MG63 (cell line): ENCODE measurements at regions not wholly inside any gene's neighbourhood (a gene's known extent, or its start where the extent isn't known, plus 50 kb on each side); places are given as distances from the start of the nearest gene placed in this dataset.
"Not testable (repeated sequence)": the region's sequence is repeated elsewhere in the genome, so short reads cannot be mapped to it uniquely, and the experiment has no call there.

Source experiments
- DNase-seq: peaks from one replicate; pipeline ENCODE4 v3.0.0-alpha.2; 2020
- H3K27me3 ChIP-seq: fragments of 250-450 bp; sonication (Bioruptor Pico); 2 replicates; pipeline ENCODE4 v1.5.1; 2020; ENCODE audit warnings: mild to moderate bottlenecking, moderate library complexity
- H3K36me3 ChIP-seq: fragments of 250-450 bp; sonication (Bioruptor Pico); 2 replicates; pipeline ENCODE4 v1.5.1; 2020; ENCODE audit warnings: mild to moderate bottlenecking, moderate library complexity
- H3K4me3 ChIP-seq: fragments of 250-450 bp; sonication (Bioruptor Pico); 2 replicates; pipeline ENCODE4 v1.5.1; 2020; ENCODE audit warnings: mild to moderate bottlenecking, moderate library complexity
- H3K9me3 ChIP-seq: fragments of 250-450 bp; sonication (Bioruptor Pico); 2 replicates; pipeline ENCODE4 v1.5.1; 2020; ENCODE audit warnings: mild to moderate bottlenecking, moderate library complexity

- Histone ChIP-seq H3K9me3 (peaks cover 14% of the 10 kb centered on the region), H3K36me3 (no peaks in the 10 kb centered on the region), H3K4me3 (no peak overlapping the region), H3K27me3 (no peaks in the 10 kb centered on the region)
- DNase-seq, result no peak
Measured at GRCh38 chr4:188915175-188915574, 775.9 kb downstream of the TRIML1 start.

- Histone ChIP-seq H3K36me3 (no peaks in the 10 kb centered on the region), H3K4me3 (no peak overlapping the region), H3K27me3 (no peaks in the 10 kb centered on the region), H3K9me3 (peaks cover 15% of the 10 kb centered on the region)
- peak; percentile 56 for DNase-seq
Measured at GRCh38 chr4:188918787-188919186, 779.5 kb downstream of the TRIML1 start.

DNA sequence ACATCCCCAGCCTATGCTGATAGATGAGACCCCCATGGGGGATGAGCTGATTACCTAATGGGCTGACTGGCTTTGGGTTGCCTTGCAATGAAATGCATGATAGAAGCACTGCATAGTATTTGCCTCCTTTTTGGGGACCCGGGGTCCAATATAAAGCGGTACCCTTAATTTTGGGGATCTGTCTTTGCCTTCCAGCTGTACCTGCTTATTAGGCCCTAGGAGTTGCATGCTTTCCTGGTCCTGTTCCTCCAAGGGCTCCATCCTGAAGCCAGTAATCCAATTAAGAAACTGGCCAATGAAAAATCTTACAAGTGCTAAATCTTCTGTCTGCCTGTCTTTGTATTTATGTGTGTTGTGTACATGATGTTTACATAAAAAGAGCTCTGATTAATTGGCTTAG is 791.6 kb downstream of the TRIML1 start:
- H3K36me3 ChIP-seq, result no peaks in the 10 kb centered on the region
- DNase-seq, result no peak
- H3K9me3 ChIP-seq, result peaks cover 11% of the 10 kb centered on the region
- no peak overlapping the region for H3K4me3 ChIP-seq
- no peaks in the 10 kb centered on the region for H3K27me3 ChIP-seq

DNA sequence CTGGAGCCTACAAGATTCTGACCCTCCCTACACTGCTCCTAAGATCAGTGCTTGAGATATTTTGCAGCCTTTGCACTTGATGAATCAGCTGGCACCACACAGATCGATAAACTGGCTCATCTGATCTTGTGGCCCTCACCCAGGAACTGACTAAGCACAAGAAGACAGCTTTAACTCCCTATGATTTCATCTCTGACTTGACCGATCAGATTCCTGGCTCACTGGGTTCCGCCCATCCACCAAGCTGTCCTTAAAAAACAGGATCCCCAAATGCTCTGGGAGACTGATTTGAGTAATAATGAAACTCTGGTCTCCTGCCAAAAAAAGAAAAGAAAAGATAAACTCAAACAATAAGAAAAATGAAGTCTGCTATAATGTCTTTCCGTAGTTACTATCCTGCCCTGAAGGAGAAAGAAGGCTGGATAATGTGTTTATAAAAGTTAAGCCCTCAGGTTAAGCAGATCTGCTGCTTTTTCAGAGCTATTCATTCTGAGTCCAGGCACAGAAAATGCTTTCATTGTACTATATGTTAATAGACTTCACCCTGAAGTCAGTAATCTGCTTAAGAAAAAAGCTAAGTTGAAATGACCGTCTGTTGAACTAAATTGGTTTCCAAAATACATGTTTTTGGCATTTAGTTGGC is 795.2 kb downstream of the TRIML1 start:
- Histone ChIP-seq H3K4me3 (no peak overlapping the region), H3K9me3 (peaks cover 11% of the 10 kb centered on the region), H3K27me3 (no peaks in the 10 kb centered on the region), H3K36me3 (no peaks in the 10 kb centered on the region)
- peak; percentile 94 for DNase-seq

DNA sequence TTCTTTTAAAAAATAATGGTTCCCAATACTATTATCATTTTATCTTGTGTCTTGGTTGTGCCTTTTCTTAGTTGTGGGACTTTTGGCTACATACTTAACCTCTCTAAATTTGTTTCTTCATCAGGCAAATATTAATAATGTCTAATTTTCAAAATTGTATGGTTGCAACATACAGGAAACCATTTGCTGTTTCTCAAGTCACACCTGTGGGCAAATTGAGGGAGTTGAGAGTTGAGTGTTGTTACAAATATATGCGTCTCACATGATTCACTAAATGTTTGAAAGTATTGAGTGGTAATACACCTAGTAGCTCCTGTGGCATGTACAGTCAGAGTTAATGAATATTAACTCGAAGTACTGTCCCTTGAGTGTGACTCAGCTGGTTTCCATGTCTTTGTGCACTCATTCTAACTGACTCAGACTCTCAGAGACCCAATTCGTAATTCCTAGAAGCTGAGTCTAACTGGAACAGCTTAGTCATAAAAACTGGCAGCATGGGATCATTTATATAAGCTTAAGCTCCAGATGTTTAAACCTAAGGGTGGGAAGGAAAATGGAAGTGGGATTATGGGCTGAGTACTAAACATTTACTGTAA is 802.4 kb downstream of the TRIML1 start:
- no peak overlapping the region for H3K4me3 ChIP-seq
- no peaks in the 10 kb centered on the region for H3K36me3 ChIP-seq
- DNase-seq, result peak; percentile 75
- H3K27me3 ChIP-seq, result no peaks in the 10 kb centered on the region
- H3K9me3 ChIP-seq, result no peaks in the 10 kb centered on the region; the same call in 1 of the 2 replicates

- Histone ChIP-seq H3K9me3 (no peaks in the 10 kb centered on the region; the same call in 1 of the 2 replicates), H3K27me3 (no peaks in the 10 kb centered on the region), H3K36me3 (no peaks in the 10 kb centered on the region), H3K4me3 (no peak overlapping the region)
- no peak for DNase-seq
Measured at GRCh38 chr4:188942606-188943005, 803.4 kb downstream of the TRIML1 start.

DNA sequence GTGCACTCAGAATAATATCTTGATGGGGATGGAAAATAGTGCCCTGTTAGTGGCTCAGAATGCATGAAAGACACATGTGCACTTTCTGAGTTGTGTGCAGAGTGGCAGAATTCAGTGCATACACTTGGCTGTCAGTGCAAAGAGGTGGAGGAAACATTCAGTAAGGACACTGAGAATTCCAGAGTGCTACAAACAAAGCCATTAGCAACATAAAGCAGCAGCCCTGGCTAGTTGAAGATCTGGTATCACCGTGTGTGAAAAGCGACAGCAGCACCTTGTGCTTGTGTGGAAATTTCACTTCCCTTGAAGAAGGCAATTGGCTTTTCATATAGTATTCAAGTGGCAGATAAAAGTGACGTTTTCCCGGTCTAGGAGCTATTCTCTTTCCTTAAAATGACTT is 810.4 kb downstream of the TRIML1 start:
- no peak for DNase-seq
- H3K36me3 ChIP-seq, result no peaks in the 10 kb centered on the region

GRCh38 chr4:188955066-188955465 is 815.8 kb downstream of the TRIML1 start:
- Histone ChIP-seq H3K36me3 (no peaks in the 10 kb centered on the region), H3K9me3 (no peaks in the 10 kb centered on the region; the same call in 1 of the 2 replicates), H3K4me3 (no peak overlapping the region), H3K27me3 (no peaks in the 10 kb centered on the region)
- DNase-seq, result no peak

More for the DNA sequence above, 810.4 kb downstream of the TRIML1 start:
- Histone ChIP-seq H3K27me3 (no peaks in the 10 kb centered on the region), H3K4me3 (no peak overlapping the region), H3K9me3 (no peaks in the 10 kb centered on the region; the same call in 1 of the 2 replicates)

DNA sequence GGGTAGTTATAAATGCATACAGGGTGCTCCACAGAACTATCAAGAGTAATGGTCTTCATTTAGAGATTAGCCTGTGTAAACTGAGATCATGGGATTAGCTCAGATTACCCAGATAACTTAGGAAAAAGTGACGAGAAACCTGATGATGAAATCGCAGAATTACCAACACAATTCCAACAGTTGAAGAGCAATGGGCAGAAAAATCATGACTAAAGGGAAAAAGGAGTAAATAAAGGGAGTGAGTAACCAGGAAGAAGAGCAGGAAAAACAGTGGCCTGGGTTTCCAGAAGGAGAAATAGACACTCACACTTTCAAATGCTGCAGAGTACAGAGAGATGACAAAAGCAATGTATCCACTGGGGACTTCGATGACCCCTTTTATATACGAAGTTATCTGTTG is 817.3 kb downstream of the TRIML1 start:
- H3K9me3 ChIP-seq, result no peaks in the 10 kb centered on the region
- no peaks in the 10 kb centered on the region for H3K27me3 ChIP-seq
- H3K36me3 ChIP-seq, result no peaks in the 10 kb centered on the region
- DNase-seq, result no peak
- no peak overlapping the region for H3K4me3 ChIP-seq

DNA sequence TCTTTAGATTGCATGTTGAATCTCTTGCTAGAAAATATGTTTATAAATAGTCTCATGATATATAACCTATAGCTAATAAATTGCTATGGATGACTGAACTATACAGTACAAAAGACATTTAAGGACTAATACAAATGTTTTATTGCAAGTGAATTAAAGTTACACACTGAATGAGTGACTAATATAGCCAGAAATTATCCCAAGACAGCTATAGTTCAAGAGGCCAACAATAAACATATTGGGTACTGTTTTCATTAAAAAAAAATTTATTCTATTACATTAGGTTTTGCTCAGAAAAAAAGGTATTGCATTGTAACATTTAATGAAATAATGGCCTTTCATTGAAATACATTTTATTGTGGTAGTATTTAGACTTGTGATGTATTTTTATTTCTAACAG is 819.1 kb downstream of the TRIML1 start:
- no peak for DNase-seq
- H3K27me3 ChIP-seq, result no peaks in the 10 kb centered on the region
- no peak overlapping the region for H3K4me3 ChIP-seq
- H3K36me3 ChIP-seq, result no peaks in the 10 kb centered on the region
- no peaks in the 10 kb centered on the region for H3K9me3 ChIP-seq

- Histone ChIP-seq H3K27me3 (no peaks in the 10 kb centered on the region), H3K4me3 (no peak overlapping the region), H3K9me3 (no peaks in the 10 kb centered on the region), H3K36me3 (no peaks in the 10 kb centered on the region)
- no peak for DNase-seq
Measured at GRCh38 chr4:188959424-188959823, 820.2 kb downstream of the TRIML1 start.

GRCh38 chr4:188960411-188961093 is 821.3 kb downstream of the TRIML1 start:
- Histone ChIP-seq H3K4me3 (no peak overlapping the region), H3K27me3 (no peaks in the 10 kb centered on the region), H3K9me3 (no peaks in the 10 kb centered on the region), H3K36me3 (no peaks in the 10 kb centered on the region)
- no peak for DNase-seq

GRCh38 chr4:188971125-188971524 is 831.9 kb downstream of the TRIML1 start:
- DNase-seq, result no peak
- Histone ChIP-seq H3K27me3 (no peaks in the 10 kb centered on the region), H3K36me3 (no peaks in the 10 kb centered on the region), H3K9me3 (no peaks in the 10 kb centered on the region), H3K4me3 (no peak overlapping the region)

- no peaks in the 10 kb centered on the region for H3K9me3 ChIP-seq
- H3K36me3 ChIP-seq, result no peaks in the 10 kb centered on the region
- H3K27me3 ChIP-seq, result no peaks in the 10 kb centered on the region
- H3K4me3 ChIP-seq, result no peak overlapping the region
- DNase-seq, result no peak
Measured at GRCh38 chr4:188975271-188975670, 836.0 kb downstream of the TRIML1 start.

DNA sequence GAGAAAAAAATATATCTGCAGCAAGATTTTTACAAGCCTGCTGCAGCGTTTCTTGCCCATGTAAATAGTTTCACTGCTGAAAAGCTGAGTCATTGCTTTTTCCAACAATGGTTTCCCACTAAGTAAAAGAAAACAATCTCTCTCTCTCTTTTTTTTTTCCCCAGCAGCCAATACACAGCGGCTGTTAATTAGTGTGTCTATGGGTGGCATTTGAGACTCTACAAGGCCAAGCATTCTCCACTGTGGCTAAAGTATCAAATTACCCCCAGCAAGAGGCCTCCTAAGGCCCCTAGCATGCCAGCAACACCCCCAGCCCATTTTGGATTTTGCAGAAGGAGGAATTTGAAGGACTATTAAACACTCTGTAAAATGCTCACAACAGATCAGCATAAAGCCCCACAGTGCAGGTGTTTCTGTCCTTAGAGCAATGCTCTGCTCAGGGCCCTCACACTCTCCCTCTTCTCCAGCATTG is 837.4 kb downstream of the TRIML1 start:
- Histone ChIP-seq H3K4me3 (no peak overlapping the region), H3K27me3 (no peaks in the 10 kb centered on the region), H3K36me3 (no peaks in the 10 kb centered on the region), H3K9me3 (no peaks in the 10 kb centered on the region)
- no peak for DNase-seq

DNA sequence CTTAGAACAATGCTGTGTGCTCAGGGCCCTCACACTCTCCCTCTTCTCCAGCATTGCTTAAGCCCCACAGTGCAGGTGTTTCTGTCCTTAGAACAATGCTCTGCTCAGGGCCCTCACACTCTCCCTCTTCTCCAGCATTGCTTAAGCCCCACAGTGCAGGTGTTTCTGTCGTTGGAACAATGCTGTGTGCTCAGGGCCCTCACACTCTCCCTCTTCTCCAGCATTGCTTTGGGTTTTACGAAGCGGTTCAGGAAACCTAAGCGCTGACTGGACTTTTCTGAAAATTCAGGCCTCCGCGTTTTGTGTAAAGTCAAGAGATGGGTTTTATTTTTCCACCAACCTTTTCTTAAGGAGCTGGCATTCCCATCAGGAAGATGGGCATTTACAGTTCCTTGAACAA is 838.0 kb downstream of the TRIML1 start:
- not testable (repeated sequence) for H3K36me3 ChIP-seq, H3K9me3 ChIP-seq, DNase-seq, H3K27me3 ChIP-seq, H3K4me3 ChIP-seq

- no peaks in the 10 kb centered on the region for H3K36me3 ChIP-seq
- H3K4me3 ChIP-seq, result no peak overlapping the region
- H3K27me3 ChIP-seq, result no peaks in the 10 kb centered on the region
- DNase-seq, result no peak
- H3K9me3 ChIP-seq, result peaks cover 14% of the 10 kb centered on the region
Measured at GRCh38 chr4:188984518-188984917, 845.3 kb downstream of the TRIML1 start.

DNA sequence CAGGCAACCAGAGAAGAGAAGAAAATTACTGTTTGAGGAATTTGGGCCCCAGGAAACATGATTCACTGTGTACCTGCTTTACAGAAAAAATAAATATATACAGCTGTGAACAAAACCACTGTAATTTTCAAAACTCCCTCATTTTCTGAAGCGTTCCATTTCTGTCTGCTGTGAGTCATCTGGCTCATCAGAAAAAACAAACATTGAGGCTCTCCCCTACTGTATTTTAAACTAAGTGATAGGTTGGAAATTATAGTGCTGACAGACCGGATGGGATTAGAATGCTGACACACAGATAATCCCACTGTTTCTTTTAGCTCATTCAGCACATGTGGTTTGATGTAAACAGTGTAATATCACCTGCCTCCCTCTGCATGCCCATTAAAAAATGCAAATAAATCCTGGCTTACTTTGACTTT is 847.0 kb downstream of the TRIML1 start:
- Histone ChIP-seq H3K36me3 (no peaks in the 10 kb centered on the region), H3K9me3 (peaks cover 14% of the 10 kb centered on the region), H3K4me3 (no peak overlapping the region), H3K27me3 (no peaks in the 10 kb centered on the region)
- peak; percentile 47 for DNase-seq
